ENCODE measurements at regions not wholly inside any gene's neighbourhood (a gene's known extent, or its start where the extent isn't known, plus 50 kb on each side); places are given as distances from the start of the nearest gene placed in this dataset.
"Not testable (repeated sequence)": the region's sequence is repeated elsewhere in the genome, so short reads cannot be mapped to it uniquely, and the experiment has no call there.

GRCh38 chr15:95017666-95018328, 786.4 kb downstream of the MCTP2 start:
- no peak for DNase-seq (ENCODE audit: low read depth)

GRCh38 chr15:95018888-95019545, 787.7 kb downstream of the MCTP2 start:
- no peak for DNase-seq (ENCODE audit: low read depth)

DNA sequence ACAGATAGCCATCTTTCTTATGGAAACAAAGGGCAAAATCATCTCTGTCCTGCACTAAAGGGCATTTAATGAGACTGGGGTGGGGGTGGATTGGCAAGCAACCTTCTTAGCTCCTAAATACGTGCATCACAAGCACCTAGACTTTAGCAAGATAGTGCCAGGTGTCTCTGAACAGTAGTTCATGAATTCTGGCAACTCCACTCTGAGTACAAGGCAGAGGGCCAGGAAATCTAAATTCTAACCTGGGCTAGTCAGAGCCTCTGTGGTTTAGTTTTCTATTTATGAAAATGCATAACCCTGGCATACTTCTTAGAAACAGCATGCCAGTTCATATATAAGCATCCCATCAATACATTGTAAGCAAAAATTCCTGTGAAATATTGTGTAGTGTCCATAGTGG, 788.5 kb downstream of the MCTP2 start:
- DNase-seq (ENCODE audit: low read depth), result no peak

GRCh38 chr15:95021816-95022215, 790.5 kb downstream of the MCTP2 start:
- no peak for DNase-seq (ENCODE audit: low read depth)

DNA sequence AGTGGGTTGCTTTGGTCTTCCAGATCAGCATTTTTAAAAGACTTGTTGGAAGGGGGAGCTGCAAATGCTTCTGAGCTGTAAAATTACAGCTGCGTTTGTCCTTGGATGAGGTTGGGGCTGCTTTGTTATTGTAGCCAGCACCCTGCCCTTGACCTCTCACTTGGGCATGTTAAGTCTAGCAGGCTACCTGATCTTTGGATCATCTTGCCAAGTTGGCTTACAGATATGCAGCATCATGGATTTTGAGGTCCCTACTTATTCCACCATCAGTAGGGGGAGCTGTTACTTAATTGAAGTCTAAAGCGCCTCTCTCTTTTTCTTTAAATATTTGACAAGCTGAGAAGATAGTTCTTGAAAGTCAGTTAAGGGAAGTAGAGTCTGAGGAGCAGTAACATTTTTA, 793.0 kb downstream of the MCTP2 start:
- no peak for DNase-seq (ENCODE audit: low read depth)

GRCh38 chr15:95025924-95026728, 794.8 kb downstream of the MCTP2 start:
- DNase-seq (ENCODE audit: low read depth), result peak; percentile 25

DNA sequence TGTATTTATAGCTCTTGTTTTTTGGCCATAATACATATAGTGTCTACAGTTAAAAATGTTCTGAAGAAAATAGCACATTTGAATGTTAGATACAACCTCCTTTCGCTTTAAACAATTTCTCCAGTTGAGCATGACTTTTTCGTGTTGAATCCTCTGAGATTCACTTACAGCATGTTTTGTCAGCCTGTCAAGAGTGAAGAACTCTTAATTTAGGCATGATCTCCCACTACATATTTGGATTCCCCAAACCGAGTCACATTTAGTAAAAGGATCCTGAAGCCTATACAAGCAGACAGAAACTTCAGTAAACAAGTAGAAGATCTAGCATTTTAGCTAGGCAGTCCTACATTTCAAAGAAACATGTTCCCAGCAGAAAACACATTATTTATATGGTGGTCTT, 796.6 kb downstream of the MCTP2 start:
- DNase-seq (ENCODE audit: low read depth), result no peak

GRCh38 chr15:95032156-95032555, 800.8 kb downstream of the MCTP2 start:
- no peak for DNase-seq (ENCODE audit: low read depth)

- no peak for DNase-seq (ENCODE audit: low read depth)
Measured at GRCh38 chr15:95035106-95035505, 803.7 kb downstream of the MCTP2 start.

GRCh38 chr15:95041297-95041696, 809.9 kb downstream of the MCTP2 start:
- no peak for DNase-seq (ENCODE audit: low read depth)

DNA sequence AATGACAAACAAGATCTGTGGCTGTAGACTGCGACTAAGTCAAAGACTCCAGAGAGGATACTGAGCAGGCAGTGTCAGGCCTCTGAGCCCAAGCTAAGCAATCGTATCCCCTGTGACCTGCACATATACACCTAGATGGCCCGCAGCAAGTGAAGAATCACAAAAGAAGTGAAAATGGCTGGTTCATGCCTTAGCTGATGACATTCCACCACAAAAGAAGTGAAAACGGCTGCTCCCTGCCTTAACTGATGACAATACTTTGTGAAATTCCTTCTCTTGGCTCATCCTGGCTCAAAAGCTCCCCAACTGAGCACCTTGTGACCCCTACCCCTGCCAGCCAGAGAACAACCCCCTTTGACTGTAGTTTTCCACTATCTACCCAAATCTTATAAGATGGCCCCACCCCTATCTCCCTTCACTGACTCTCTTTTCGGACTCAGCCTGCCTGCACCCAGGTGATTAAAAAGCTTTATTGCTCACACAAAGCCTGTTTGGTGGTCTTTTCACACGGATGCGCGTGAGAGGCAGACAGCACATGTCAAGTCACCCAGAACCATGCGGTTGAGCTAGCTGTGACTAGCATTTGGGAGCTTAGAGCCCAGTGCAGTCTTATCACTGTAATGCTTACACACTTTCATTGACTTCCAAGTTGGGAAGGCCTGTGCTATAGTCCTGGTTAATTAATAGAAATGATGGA, 812.0 kb downstream of the MCTP2 start:
- DNase-seq (ENCODE audit: low read depth), result not testable (repeated sequence)

DNA sequence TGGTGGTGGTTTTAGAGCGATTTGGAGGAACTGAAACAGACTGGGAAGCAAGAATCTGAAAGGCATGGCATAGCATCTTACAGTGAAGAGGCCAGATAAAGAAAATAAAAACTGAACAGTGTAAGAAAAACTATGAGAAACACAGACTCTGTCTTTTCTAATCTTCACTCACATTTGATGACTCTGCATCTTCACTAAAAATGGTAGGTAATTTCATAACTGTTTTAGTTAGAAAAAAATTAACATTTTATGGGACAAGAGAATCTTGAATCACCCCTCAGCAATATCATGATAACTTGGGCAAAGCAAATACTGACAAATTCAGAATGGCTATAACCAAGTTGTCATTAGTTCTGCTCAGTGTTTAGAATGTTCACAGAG, 812.6 kb downstream of the MCTP2 start:
- no peak for DNase-seq (ENCODE audit: low read depth)

GRCh38 chr15:95044745-95045417, 813.5 kb downstream of the MCTP2 start:
- no peak for DNase-seq (ENCODE audit: low read depth)

GRCh38 chr15:95051861-95052260, 820.5 kb downstream of the MCTP2 start:
- DNase-seq (ENCODE audit: low read depth), result peak; percentile 18

GRCh38 chr15:95059346-95059905, 828.1 kb downstream of the MCTP2 start:
- no peak for DNase-seq (ENCODE audit: low read depth)

DNA sequence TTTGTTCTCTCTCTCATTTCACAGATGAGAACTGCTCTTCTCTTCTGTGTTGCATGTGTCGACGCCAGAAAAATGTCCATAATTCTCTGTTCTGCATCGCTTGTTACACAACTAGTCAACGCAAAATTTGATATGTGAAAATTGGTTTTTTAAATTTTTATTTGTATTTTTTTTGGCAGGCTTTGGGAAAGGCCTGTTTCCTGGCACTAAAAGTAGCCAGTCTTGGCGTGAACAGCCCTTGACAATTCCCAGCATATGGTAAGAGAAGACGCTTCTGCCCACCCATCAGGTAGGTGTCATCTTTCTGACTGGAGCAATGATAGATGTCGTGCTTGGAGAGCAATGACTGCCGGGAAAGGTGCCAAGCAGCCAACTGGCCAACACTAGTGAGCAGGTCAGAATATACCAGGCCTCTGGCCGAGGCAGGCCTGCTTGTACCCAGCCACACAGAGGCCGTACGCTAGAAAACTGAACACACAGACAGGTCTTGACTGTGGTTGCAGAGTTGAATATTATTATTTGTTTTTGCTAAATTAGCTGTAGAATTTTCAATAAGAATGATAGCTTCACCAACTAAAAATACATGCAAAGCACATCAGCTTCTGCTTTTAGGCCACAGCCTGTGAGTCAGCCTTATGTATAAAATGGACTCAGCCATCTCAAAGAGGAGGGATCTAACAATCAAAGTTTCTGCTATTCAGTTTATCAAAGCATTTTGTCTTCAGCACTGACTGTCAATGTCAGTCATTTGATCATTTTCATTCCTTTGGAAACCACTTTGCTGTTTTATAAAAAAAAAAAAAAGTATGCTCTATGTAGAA, 837.5 kb downstream of the MCTP2 start:
- no peak for DNase-seq (ENCODE audit: low read depth)

- no peak for DNase-seq (ENCODE audit: low read depth)
Measured at GRCh38 chr15:95075792-95076677, 844.7 kb downstream of the MCTP2 start.

DNA sequence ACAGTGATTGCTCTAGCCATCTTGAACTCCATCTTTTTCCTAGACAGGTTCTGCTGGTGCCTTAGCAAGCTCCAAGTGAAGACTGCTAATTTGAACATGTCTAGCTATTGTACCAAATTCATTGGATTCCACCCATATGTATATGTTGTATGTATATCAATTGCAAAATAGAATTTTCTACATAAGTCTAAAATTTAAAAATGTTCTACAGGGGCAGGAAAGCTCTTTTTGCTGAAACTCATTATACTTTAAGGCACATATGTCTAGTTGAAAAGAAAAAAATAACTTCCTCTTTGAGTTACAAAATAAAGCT, 845.3 kb downstream of the MCTP2 start:
- no peak for DNase-seq (ENCODE audit: low read depth)

GRCh38 chr15:95078003-95078402, 846.6 kb downstream of the MCTP2 start:
- no peak for DNase-seq (ENCODE audit: low read depth)

DNA sequence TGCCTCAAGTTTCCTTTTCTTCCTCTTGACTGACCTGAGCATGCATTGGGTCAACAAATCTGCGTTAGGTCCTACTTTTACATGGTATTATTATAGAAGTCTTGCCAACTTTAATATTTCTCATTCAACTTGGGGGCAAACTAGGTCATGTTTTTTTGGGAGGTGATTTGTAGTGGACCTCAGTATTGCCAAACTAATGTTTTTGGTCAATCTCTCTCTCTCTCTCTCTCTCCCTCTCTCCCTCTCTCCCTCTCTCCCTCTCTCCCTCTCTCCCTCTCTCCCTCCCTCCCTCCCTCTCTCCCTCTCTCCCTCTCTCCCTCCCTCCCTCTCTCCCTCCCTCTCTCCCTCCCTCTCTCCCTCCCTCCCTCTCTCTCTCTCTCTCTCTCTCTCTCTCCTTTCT, 848.9 kb downstream of the MCTP2 start:
- not testable (repeated sequence) for DNase-seq (ENCODE audit: low read depth)
